Activated T-cell treated with anti-CD3 and anti-CD28 coated beads, Interleukin-2, amount 50 U/mL, for 4 hours (primary cell): ENCODE measurements at regions not wholly inside any gene's neighbourhood (a gene's known extent, or its start where the extent isn't known, plus 50 kb on each side); places are given as distances from the start of the nearest gene placed in this dataset.

ENCODE experiments used
- ATAC-seq, 2 donors: fragments of 200-7000 bp; cut with Tn5 transposase; one replicate each; pipeline ENCODE4 v1.10.0; 2021
- DNase-seq: peaks from one replicate; pipeline ENCODE4 v3.0.0-alpha.2; 2020
- H3K27me3 Mint-ChIP-seq: one replicate; pipeline ENCODE4 v1.8.0; 2021; ENCODE audit warnings: low read depth, mixed read lengths
- H3K36me3 Mint-ChIP-seq: one replicate; pipeline ENCODE4 v1.8.0; 2022; ENCODE audit warnings: mixed read lengths; ENCODE audit not compliant: insufficient read depth
- H3K4me1 Mint-ChIP-seq: one replicate; pipeline ENCODE4 v1.8.0; 2021; ENCODE audit warnings: low read depth, mixed read lengths
- H3K4me3 Mint-ChIP-seq: one replicate; pipeline ENCODE4 v1.8.0; 2021; ENCODE audit warnings: mild to moderate bottlenecking, moderate library complexity, mixed read lengths
- H3K9me3 Mint-ChIP-seq: one replicate; pipeline ENCODE4 v1.8.0; 2021; ENCODE audit warnings: mixed read lengths

DNA sequence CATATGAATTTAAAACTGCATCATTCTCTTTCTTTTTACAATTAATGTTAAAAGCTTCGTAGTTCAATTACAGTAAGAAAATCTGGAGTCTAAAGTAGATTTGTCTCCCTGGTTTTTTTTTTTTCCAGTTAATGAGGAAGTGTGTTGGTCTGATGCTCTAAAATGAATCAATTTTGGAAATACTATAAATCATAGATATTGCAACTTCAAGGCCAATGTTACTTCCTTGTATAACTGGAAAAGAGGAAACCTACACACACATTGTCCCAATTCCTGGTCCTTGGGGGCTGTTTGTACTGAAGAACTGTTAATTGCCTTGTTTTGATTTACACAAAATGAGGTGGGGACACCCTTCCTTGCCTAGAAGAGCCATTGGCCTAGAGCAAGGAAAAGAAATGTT is 107.2 kb downstream of the RGS2 start:
- no peak for ATAC-seq
- no peaks in the 10 kb centered on the region for H3K4me1 Mint-ChIP-seq

DNA sequence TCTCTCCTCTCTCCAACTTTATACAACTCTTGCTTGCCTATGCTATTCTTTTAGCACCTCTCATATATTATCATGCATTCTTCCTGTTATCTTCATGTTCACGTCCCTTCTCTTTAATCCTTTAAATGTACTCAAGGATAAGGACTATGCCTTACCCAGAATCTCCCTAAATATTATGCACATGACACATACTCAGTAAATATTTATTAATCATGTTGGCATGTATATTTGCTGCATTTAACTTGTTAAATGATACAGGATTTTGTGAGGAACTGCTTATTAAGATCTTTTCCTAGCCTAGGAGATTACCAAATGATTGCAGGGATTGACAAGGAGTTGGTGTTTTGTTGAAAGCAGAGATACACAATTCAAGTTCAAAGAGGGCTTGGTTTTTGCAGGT is 109.4 kb downstream of the RGS2 start:
- H3K4me3 Mint-ChIP-seq, result no peak overlapping the region
- no peaks in the 10 kb centered on the region for H3K9me3 Mint-ChIP-seq
- no peaks in the 10 kb centered on the region for H3K4me1 Mint-ChIP-seq
- H3K36me3 Mint-ChIP-seq, result no peaks in the 10 kb centered on the region
- DNase-seq (no peak), ATAC-seq (no peak)
- H3K27me3 Mint-ChIP-seq, result no peaks in the 10 kb centered on the region

More for the DNA sequence above, 107.2 kb downstream of the RGS2 start:
- DNase-seq, result no peak
- Mint-ChIP-seq H3K27me3 (no peaks in the 10 kb centered on the region), H3K9me3 (no peaks in the 10 kb centered on the region), H3K4me3 (no peak overlapping the region), H3K36me3 (no peaks in the 10 kb centered on the region)

DNA sequence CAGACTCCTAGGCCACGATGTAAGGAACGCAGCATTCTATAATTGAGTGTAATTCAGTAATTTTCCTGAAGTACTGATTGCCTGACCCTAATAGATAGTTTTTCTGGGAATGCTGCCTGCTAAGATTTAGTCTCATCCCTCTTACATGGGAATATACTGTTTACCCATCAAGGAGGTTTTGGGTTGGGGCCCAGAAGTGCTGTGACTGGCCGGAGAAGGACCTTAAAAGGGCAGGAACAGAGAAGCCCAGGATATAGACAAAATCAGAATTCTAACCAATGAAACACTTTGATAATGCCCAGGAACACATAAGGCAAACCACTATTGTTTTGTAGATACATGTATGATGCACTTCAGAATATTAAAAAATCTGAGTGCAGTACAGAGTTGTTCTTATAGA is 111.6 kb downstream of the RGS2 start:
- Mint-ChIP-seq H3K36me3 (no peaks in the 10 kb centered on the region), H3K27me3 (no peaks in the 10 kb centered on the region), H3K4me1 (no peaks in the 10 kb centered on the region), H3K9me3 (no peaks in the 10 kb centered on the region), H3K4me3 (no peak overlapping the region)
- no peak for ATAC-seq
- no peak for DNase-seq

DNA sequence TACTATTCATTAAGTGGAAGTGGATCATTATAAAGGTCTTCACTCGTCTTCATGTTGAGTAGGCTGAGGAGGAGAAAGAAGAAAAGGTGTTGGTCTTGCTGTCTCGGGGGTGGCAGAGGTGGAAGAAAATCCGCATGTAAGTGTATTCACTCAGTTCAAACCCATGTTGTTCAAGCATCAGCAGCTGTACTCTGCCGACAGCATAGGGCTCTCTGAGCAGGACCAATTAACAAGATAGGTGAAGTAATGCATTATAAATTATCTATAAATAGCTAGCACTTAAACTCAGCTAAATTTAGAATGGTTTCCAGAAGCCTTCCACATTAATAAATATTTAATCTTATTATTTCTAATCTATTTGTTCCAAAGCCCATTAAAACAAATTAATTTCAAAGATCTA is 116.8 kb downstream of the RGS2 start:
- H3K9me3 Mint-ChIP-seq, result no peaks in the 10 kb centered on the region
- no peaks in the 10 kb centered on the region for H3K36me3 Mint-ChIP-seq
- no peaks in the 10 kb centered on the region for H3K4me1 Mint-ChIP-seq
- H3K4me3 Mint-ChIP-seq, result no peak overlapping the region
- H3K27me3 Mint-ChIP-seq, result no peaks in the 10 kb centered on the region
- ATAC-seq (no peak), DNase-seq (no peak)

DNA sequence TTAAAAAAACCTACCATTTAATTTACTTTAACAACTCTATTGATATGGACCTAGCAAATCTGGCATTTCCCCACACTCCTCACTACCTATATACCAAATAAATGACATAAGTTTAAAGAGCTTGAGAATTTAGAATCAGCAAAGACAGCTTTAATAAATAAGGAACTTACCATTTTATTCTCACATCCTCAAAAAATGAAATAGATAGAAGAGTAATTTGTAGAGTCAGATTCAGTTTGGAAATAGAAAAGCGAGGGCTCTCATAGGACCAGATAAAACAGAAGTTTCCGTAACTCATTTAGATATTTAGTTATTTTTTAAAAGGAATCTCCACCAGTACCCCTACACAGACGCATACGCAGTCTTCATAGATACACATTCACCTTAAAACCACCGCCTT is 117.9 kb downstream of the RGS2 start:
- H3K36me3 Mint-ChIP-seq, result no peaks in the 10 kb centered on the region
- no peak overlapping the region for H3K4me3 Mint-ChIP-seq
- H3K4me1 Mint-ChIP-seq, result no peaks in the 10 kb centered on the region
- no peak for ATAC-seq
- H3K27me3 Mint-ChIP-seq, result no peaks in the 10 kb centered on the region
- no peaks in the 10 kb centered on the region for H3K9me3 Mint-ChIP-seq
- no peak for DNase-seq

DNA sequence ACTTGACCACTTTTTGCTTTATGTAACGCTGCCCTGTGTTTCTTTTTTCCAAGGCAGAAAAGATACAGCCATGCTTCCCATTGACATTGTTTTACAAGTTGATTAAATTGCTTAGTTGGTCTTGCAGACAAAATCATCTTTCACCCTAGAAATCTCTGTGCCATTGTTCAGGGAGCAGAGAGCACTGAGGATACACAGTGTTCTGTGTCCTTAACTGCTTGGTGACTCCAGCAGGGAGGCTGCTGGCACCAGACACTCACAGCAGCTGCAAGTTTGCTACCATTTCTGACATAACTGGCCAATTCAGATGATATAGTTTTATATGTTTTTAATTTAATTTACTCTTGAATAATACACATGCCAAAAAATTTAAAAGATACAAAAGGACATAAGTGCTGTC is 118.7 kb downstream of the RGS2 start:
- H3K27me3 Mint-ChIP-seq, result no peaks in the 10 kb centered on the region
- DNase-seq (no peak), ATAC-seq (no peak)
- H3K36me3 Mint-ChIP-seq, result no peaks in the 10 kb centered on the region
- H3K4me3 Mint-ChIP-seq, result no peak overlapping the region
- no peaks in the 10 kb centered on the region for H3K4me1 Mint-ChIP-seq
- no peaks in the 10 kb centered on the region for H3K9me3 Mint-ChIP-seq

DNA sequence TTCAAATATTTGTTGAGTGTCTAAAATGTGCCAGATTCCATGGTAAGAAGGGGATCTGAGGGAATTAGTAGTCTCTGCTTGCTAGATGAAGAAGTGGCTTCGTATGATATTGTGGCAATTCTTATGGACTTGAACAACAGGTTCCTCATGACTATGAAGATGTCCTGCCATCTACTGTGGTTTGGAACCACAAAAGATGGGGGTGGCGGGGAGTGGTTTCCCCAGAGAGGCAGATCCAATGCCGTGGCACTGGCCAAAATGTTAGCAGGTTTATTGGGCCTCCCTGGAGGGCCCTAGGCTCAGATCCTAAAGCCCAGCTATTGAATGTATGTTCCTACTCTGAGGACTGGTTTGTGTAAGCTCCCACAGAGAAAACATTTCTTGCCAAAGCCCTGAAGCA is 120.8 kb downstream of the RGS2 start:
- H3K4me1 Mint-ChIP-seq, result no peaks in the 10 kb centered on the region
- H3K36me3 Mint-ChIP-seq, result no peaks in the 10 kb centered on the region
- DNase-seq, result no peak
- H3K9me3 Mint-ChIP-seq, result no peaks in the 10 kb centered on the region
- H3K4me3 Mint-ChIP-seq, result no peak overlapping the region
- no peaks in the 10 kb centered on the region for H3K27me3 Mint-ChIP-seq
- no peak for ATAC-seq

DNA sequence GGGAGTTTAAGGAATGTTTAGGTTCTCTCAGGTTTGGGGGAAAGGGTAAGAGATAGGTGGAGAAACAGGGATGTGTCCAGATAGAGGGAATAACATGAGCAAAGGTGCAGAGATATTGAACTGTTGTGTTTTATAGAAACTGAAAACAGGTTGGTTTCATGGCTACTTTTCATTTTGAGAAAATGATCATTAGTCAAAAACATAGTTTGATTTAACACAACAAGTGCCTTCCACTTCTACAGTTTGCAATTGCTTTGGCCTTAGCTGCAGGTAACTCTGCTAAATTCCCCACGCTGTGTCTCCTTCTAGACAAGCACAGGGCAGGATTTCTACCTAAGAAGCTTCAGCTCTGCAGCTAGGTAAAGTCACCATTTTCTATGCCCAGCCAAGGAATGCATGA is 124.9 kb downstream of the RGS2 start:
- no peaks in the 10 kb centered on the region for H3K36me3 Mint-ChIP-seq
- peaks cover 16% of the 10 kb centered on the region for H3K4me1 Mint-ChIP-seq
- no peaks in the 10 kb centered on the region for H3K9me3 Mint-ChIP-seq
- ATAC-seq (no peak), DNase-seq (no peak)
- H3K27me3 Mint-ChIP-seq, result no peaks in the 10 kb centered on the region
- no peak overlapping the region for H3K4me3 Mint-ChIP-seq

DNA sequence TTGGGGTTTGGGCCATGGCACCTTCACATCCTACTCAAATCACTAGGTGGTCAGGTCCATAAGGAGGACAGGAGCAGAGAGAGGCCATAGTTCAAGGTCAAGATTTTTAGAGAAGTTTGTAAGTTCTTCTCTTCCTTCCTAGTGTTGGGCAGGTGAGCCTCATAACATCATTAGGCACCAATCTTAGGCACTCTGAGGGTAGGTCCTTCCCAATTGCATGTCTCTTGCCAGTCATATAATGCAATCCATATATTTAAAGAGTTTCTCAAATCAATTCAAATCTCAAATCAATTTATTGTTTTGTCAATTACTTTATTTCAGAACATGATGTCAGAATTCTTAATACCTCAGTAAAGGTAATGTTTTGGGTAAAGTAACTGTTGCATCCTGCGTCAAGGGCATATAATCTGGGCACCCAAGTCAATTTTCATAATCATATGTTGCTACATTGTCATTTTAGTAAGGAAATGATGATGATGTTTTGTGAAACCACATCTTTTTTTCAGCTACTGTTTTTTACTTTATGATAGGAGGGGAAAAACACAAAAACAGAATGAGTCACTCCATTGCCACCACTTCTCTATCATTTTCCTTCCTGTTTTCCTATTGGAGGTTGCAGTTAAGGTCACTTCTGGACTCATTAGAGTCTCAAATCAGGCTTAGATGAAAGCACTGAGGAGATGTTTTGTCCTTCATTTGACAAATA is 122.7 kb downstream of the UCHL5 start:
- peaks cover 16% of the 10 kb centered on the region for H3K4me1 Mint-ChIP-seq
- no peaks in the 10 kb centered on the region for H3K36me3 Mint-ChIP-seq
- H3K9me3 Mint-ChIP-seq, result no peaks in the 10 kb centered on the region
- H3K4me3 Mint-ChIP-seq, result no peak overlapping the region
- peak; percentile 80 for ATAC-seq
- no peak for DNase-seq
- no peaks in the 10 kb centered on the region for H3K27me3 Mint-ChIP-seq

DNA sequence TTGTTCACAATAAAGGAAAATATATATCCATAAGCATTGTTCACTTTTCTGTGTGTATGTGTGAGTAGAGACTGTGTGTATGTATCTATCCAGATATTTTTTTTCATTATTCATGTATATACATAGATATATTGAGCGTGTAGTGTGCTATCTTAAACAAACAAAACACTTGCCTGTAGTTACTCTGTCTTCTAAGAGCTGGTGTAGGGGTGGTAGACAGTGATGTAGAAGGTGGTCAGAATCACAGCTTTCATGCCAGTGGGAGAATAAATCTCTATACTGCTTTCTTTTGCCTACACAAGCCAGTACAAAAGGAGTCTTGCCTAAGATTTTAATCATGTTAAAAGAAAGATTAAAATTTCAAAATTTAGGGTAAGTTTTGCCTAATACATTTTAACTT is 122.0 kb downstream of the UCHL5 start:
- Mint-ChIP-seq H3K27me3 (no peaks in the 10 kb centered on the region), H3K4me1 (peaks cover 16% of the 10 kb centered on the region), H3K9me3 (no peaks in the 10 kb centered on the region), H3K4me3 (no peak overlapping the region), H3K36me3 (no peaks in the 10 kb centered on the region)
- no peak for ATAC-seq
- no peak for DNase-seq

DNA sequence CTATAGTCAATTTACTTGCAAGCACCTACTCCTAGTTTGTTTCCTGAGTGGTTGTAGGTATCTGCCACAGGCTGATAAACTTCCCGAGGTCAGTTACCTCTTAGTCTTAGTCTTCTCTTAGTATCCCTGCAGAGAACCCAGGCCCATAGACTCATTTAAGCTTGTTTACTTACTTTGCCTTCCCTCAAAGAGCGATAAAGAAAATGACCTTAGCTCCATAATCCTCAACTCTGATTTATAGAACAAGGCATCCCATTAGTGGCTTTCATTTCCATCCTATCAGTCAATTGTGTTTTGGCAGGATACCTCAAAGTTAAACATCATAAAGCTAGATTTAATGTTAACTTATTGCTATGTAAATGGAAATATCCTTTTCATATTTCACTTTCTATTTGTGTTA is 119.7 kb downstream of the UCHL5 start:
- H3K27me3 Mint-ChIP-seq, result no peaks in the 10 kb centered on the region
- H3K9me3 Mint-ChIP-seq, result no peaks in the 10 kb centered on the region
- no peaks in the 10 kb centered on the region for H3K36me3 Mint-ChIP-seq
- H3K4me1 Mint-ChIP-seq, result peaks cover 16% of the 10 kb centered on the region
- no peak overlapping the region for H3K4me3 Mint-ChIP-seq
- DNase-seq (no peak), ATAC-seq (no peak)

DNA sequence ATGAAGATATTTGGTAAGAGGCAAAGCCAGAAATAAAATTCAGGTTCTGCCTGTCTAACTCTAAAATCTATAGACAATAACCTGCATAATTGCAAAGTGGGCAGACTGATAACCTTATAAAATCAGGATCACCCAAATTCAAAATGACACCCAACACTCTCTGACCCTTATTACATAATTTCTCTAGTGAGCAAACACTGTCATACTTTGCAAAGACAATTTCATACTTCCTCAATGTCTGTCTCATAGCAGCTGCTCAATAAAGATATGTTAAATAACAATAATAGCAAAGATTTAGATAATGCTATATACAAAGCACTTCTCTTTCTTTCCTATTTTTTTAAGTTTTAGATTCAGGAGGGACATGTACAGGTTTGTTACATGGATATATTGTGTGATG is 118.5 kb downstream of the UCHL5 start:
- Mint-ChIP-seq H3K36me3 (no peaks in the 10 kb centered on the region), H3K27me3 (no peaks in the 10 kb centered on the region), H3K4me1 (peaks cover 16% of the 10 kb centered on the region), H3K9me3 (no peaks in the 10 kb centered on the region), H3K4me3 (no peak overlapping the region)
- no peak for DNase-seq
- ATAC-seq, result no peak

DNA sequence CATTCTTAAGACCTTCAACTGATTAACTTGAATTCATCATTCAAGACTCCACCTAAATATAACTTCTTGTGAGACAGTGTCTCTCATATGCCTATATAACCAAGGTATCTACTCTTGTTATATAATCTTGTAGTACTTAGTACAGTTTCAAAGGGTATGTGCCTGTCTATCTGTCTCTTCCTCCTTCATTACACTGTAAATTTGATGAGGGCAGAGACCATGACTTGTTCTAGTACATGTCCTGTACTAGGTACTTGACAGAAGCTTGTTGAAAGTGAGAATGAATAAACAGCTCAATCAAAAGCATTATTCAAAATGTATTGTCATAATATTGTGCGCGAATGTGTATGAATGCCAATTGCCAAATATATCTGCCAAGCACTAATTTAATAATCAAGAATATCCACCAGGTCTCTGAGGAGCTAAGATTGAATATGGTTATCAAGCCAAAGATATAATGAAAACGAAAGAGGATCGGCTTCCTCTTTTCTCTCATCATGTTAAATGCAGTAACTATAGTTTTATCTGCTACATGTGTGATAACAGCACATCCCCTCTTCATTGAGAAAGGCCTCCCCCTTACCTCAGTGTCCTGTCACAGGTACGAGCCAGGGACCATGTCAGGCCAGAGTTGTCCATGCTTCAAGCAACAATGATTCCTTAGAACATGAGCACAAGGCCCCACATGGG is 117.3 kb downstream of the UCHL5 start:
- ATAC-seq (no peak), DNase-seq (no peak)
- peaks cover 5% of the 10 kb centered on the region for H3K4me1 Mint-ChIP-seq
- no peaks in the 10 kb centered on the region for H3K36me3 Mint-ChIP-seq
- no peaks in the 10 kb centered on the region for H3K9me3 Mint-ChIP-seq
- no peak overlapping the region for H3K4me3 Mint-ChIP-seq
- no peaks in the 10 kb centered on the region for H3K27me3 Mint-ChIP-seq

DNA sequence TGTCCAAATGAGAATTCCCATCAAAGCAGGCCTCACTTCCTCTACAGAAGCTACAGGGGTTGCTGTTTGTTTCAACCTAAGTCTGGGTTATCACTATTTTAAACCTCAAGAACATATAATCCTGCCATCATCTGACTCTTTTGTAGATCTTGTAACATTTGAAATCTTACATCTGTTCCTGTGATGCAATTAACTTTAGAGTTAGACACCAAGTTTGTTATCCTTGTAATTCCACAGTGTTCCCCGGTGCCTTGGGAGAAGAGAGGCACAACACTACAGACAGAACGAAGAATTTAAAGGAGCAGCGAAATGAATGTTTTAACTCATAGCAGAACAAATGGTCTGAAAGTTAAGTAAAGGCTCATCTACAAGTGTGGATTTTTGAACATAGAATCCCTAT is 116.1 kb downstream of the UCHL5 start:
- DNase-seq (no peak), ATAC-seq (no peak)
- Mint-ChIP-seq H3K36me3 (peaks cover under 1% of the 10 kb centered on the region), H3K9me3 (no peaks in the 10 kb centered on the region), H3K4me1 (no peaks in the 10 kb centered on the region), H3K27me3 (no peaks in the 10 kb centered on the region), H3K4me3 (no peak overlapping the region)

DNA sequence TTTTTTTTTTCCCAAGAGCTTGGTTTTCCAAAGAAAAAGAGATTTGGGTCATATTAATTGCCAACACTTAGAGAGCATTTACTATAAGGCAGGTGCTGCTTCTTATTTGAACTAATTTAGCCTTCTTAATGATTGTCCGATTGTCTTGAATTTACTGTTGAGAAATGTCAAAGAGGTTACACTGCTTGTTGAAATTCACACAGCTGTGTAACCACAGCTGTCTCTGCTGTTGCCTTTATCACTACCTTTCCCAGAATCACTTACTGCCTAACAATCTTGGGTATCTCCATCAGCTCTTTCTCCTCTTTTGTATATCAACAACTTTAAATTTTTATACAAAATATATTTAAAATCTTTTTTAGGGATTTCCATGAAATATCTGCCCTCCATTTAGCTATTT is 115.6 kb downstream of the UCHL5 start:
- Mint-ChIP-seq H3K9me3 (no peaks in the 10 kb centered on the region), H3K36me3 (peaks cover 2% of the 10 kb centered on the region), H3K27me3 (no peaks in the 10 kb centered on the region), H3K4me1 (no peaks in the 10 kb centered on the region), H3K4me3 (no peak overlapping the region)
- no peak for ATAC-seq
- no peak for DNase-seq
